HCT116 (cell line): ENCODE measurements at regions not wholly inside any gene's neighbourhood (a gene's known extent, or its start where the extent isn't known, plus 50 kb on each side); places are given as distances from the start of the nearest gene placed in this dataset.

Experiments
- CEBPB ChIP-seq: IDR thresholded peaks from 2 replicates; pipeline ENCODE4 v1.6.1; 2012; ENCODE audit warnings: low read depth
- EZH2 ChIP-seq: fragments of 200-600 bp; sonication (generic); IDR thresholded peaks from 2 replicates; pipeline ENCODE4 v1.6.1; 2017; ENCODE audit warnings: antibody characterized with exemption, mixed run types
- MAX ChIP-seq: IDR thresholded peaks from 2 replicates; pipeline ENCODE4 v1.6.1; 2012
- POLR2A ChIP-seq: IDR thresholded peaks from 2 replicates; pipeline ENCODE4 v1.7.0; 2011; ENCODE audit warnings: borderline replicate concordance; ENCODE audit not compliant: insufficient read depth, insufficient read length; ENCODE audit errors: extremely low read depth
- TCF7L2 ChIP-seq: IDR thresholded peaks from 2 replicates; pipeline ENCODE4 v1.7.0; 2011; ENCODE audit warnings: borderline replicate concordance, inconsistent platforms; ENCODE audit not compliant: insufficient read depth, insufficient read length; ENCODE audit errors: extremely low read depth
- YY1 ChIP-seq: IDR thresholded peaks from 2 replicates; pipeline ENCODE4 v1.6.1; 2011; ENCODE audit warnings: low read length, low read depth, moderate library complexity, mild to moderate bottlenecking; ENCODE audit not compliant: insufficient replicate concordance; ENCODE audit errors: extremely low read depth
- ZNF274 ChIP-seq: fragments of 200-500 bp; sonication (Bioruptor generic); IDR thresholded peaks from 2 replicates; pipeline ENCODE4 v1.6.1; 2014; ENCODE audit warnings: mild to moderate bottlenecking, low read depth, low read length, inconsistent platforms
- TF ChIP-seq, protein P1 (sequence below), 3 experiments: fragments of 200-600 bp in 1 of 3; sonication (generic) in 1 of 3; IDR thresholded peaks in 2 of 3; conservative IDR thresholded peaks in 1 of 3; 2 replicates each; pipeline ENCODE4 v1.5.1; 2012 to 2017; ENCODE audit warnings: low read depth in 2 of 3, low read length in 2 of 3, antibody characterized with exemption in 1 of 3, borderline replicate concordance in 1 of 3, control low read depth in 1 of 3, mild to moderate bottlenecking in 1 of 3, mixed read lengths in 1 of 3, mixed run types in 1 of 3, moderate library complexity in 1 of 3; ENCODE audit not compliant: insufficient read depth in 1 of 3
- TF ChIP-seq, protein P2 (sequence below): IDR thresholded peaks from 2 replicates; pipeline ENCODE4 v1.6.1; 2012; ENCODE audit warnings: low read depth

- TF ChIP-seq, protein P1, sequence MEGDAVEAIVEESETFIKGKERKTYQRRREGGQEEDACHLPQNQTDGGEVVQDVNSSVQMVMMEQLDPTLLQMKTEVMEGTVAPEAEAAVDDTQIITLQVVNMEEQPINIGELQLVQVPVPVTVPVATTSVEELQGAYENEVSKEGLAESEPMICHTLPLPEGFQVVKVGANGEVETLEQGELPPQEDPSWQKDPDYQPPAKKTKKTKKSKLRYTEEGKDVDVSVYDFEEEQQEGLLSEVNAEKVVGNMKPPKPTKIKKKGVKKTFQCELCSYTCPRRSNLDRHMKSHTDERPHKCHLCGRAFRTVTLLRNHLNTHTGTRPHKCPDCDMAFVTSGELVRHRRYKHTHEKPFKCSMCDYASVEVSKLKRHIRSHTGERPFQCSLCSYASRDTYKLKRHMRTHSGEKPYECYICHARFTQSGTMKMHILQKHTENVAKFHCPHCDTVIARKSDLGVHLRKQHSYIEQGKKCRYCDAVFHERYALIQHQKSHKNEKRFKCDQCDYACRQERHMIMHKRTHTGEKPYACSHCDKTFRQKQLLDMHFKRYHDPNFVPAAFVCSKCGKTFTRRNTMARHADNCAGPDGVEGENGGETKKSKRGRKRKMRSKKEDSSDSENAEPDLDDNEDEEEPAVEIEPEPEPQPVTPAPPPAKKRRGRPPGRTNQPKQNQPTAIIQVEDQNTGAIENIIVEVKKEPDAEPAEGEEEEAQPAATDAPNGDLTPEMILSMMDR (IDR thresholded peaks at IDR 0.05 in 2 of 3, conservative IDR thresholded peaks at IDR 0.05 in 1 of 3; ENCODE audit: borderline replicate concordance in 1 of 3, insufficient read depth in 1 of 3, low read depth in 2 of 3, low read length in 2 of 3): no peak
- TF ChIP-seq POLR2A: no peak
- TF ChIP-seq ZNF274: no peak
- TF ChIP-seq MAX: no peak
- TF ChIP-seq YY1: no peak
- TF ChIP-seq, protein P2, sequence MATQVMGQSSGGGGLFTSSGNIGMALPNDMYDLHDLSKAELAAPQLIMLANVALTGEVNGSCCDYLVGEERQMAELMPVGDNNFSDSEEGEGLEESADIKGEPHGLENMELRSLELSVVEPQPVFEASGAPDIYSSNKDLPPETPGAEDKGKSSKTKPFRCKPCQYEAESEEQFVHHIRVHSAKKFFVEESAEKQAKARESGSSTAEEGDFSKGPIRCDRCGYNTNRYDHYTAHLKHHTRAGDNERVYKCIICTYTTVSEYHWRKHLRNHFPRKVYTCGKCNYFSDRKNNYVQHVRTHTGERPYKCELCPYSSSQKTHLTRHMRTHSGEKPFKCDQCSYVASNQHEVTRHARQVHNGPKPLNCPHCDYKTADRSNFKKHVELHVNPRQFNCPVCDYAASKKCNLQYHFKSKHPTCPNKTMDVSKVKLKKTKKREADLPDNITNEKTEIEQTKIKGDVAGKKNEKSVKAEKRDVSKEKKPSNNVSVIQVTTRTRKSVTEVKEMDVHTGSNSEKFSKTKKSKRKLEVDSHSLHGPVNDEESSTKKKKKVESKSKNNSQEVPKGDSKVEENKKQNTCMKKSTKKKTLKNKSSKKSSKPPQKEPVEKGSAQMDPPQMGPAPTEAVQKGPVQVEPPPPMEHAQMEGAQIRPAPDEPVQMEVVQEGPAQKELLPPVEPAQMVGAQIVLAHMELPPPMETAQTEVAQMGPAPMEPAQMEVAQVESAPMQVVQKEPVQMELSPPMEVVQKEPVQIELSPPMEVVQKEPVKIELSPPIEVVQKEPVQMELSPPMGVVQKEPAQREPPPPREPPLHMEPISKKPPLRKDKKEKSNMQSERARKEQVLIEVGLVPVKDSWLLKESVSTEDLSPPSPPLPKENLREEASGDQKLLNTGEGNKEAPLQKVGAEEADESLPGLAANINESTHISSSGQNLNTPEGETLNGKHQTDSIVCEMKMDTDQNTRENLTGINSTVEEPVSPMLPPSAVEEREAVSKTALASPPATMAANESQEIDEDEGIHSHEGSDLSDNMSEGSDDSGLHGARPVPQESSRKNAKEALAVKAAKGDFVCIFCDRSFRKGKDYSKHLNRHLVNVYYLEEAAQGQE: no peak
- no peak for TF ChIP-seq CEBPB
- TF ChIP-seq EZH2: no peak
- TF ChIP-seq TCF7L2: no peak
Observed at GRCh38 chr14:85250414-85251189, 279.3 kb upstream of the FLRT2 start.
